SK-N-MC (cell line): ENCODE measurements at regions not wholly inside any gene's neighbourhood (a gene's known extent, or its start where the extent isn't known, plus 50 kb on each side); places are given as distances from the start of the nearest gene placed in this dataset.
"Not testable (repeated sequence)": the region's sequence is repeated elsewhere in the genome, so short reads cannot be mapped to it uniquely, and the experiment has no call there.

ENCODE experiments used
- DNase-seq: peaks from one replicate; pipeline ENCODE4 v3.0.0-alpha.2; 2011; ENCODE audit warnings: low read depth, low spot score
- H3K27ac ChIP-seq: fragments of 200-600 bp; sonication (generic); 2 replicates; pipeline ENCODE4 v1.5.1; 2016; ENCODE audit warnings: mixed run types
- H3K36me3 ChIP-seq: fragments of 200-600 bp; sonication (generic); 2 replicates; pipeline ENCODE4 v1.6.1; 2017; ENCODE audit warnings: antibody characterized with exemption, low read length, mixed read lengths; ENCODE audit not compliant: insufficient read depth
- H3K4me3 ChIP-seq: fragments of 200-600 bp; sonication (generic); 2 replicates; pipeline ENCODE4 v1.5.1; 2016
- H3K9ac ChIP-seq: fragments of 200-600 bp; sonication (generic); 2 replicates; pipeline ENCODE4 v1.8.0; 2017; ENCODE audit warnings: mixed run types, mixed read lengths; ENCODE audit not compliant: insufficient read length
- H3K9me3 ChIP-seq: fragments of 200-600 bp; sonication (generic); 2 replicates; pipeline ENCODE4 v1.6.1; 2017; ENCODE audit warnings: low read depth, mild to moderate bottlenecking, antibody characterized with exemption, low read length, moderate library complexity, mixed read lengths
- EZH2 ChIP-seq: fragments of 200-600 bp; sonication (generic); IDR thresholded peaks from one replicate; pipeline ENCODE4 v1.6.1; 2017; ENCODE audit warnings: antibody characterized with exemption
- FOXP2 ChIP-seq: optimal IDR thresholded peaks from 2 replicates; pipeline ENCODE3; 2011; ENCODE audit warnings: mild to moderate bottlenecking, moderate library complexity; ENCODE audit not compliant: insufficient read depth; ENCODE audit errors: extremely low read length, control extremely low read depth
- POLR2AphosphoS5 ChIP-seq: IDR thresholded peaks from 2 replicates; pipeline ENCODE4 v1.6.1; 2012; ENCODE audit warnings: mild to moderate bottlenecking, low read depth, low read length, borderline replicate concordance

- Histone ChIP-seq H3K4me3 (no peak overlapping the region), H3K9ac (no peak overlapping the region), H3K9me3 (no peaks in the 10 kb centered on the region), H3K36me3 (no peaks in the 10 kb centered on the region), H3K27ac (no peak overlapping the region)
- TF ChIP-seq POLR2AphosphoS5 = no peak
- no peak for DNase-seq
Observed at GRCh38 chr14:98932431-98933325, 339.3 kb downstream of the BCL11B start.

GRCh38 chr14:98934569-98934968, 337.4 kb downstream of the BCL11B start:
- not testable (repeated sequence) for H3K27ac ChIP-seq, H3K4me3 ChIP-seq, DNase-seq, H3K9ac ChIP-seq, H3K36me3 ChIP-seq, H3K9me3 ChIP-seq

- Histone ChIP-seq H3K27ac (no peak overlapping the region), H3K9ac (no peak overlapping the region), H3K9me3 (no peaks in the 10 kb centered on the region), H3K36me3 (no peaks in the 10 kb centered on the region), H3K4me3 (no peak overlapping the region)
- DNase-seq = no peak
- TF ChIP-seq POLR2AphosphoS5 (no peak), EZH2 (no peak), FOXP2 (no peak)
Observed at GRCh38 chr14:98935921-98936320, 336.1 kb downstream of the BCL11B start.

- no peak overlapping the region for H3K4me3 ChIP-seq
- TF ChIP-seq EZH2 (no peak), POLR2AphosphoS5 (no peak), FOXP2 (no peak)
- no peak overlapping the region for H3K9ac ChIP-seq
- no peak overlapping the region for H3K27ac ChIP-seq
- no peaks in the 10 kb centered on the region for H3K9me3 ChIP-seq
- DNase-seq = no peak
- H3K36me3 ChIP-seq = no peaks in the 10 kb centered on the region
Observed at GRCh38 chr14:98937021-98937420, 335.0 kb downstream of the BCL11B start.

- Histone ChIP-seq H3K36me3 (no peaks in the 10 kb centered on the region), H3K27ac (no peak overlapping the region), H3K9me3 (no peaks in the 10 kb centered on the region), H3K4me3 (no peak overlapping the region), H3K9ac (no peak overlapping the region)
- TF ChIP-seq FOXP2 (no peak), EZH2 (no peak), POLR2AphosphoS5 (no peak)
- no peak for DNase-seq
Observed at GRCh38 chr14:98937712-98938505, 334.1 kb downstream of the BCL11B start.

- no peaks in the 10 kb centered on the region for H3K36me3 ChIP-seq
- TF ChIP-seq FOXP2 = no peak
- no peak for TF ChIP-seq POLR2AphosphoS5
- TF ChIP-seq EZH2 = no peak
- no peaks in the 10 kb centered on the region for H3K9me3 ChIP-seq
- no peak for DNase-seq
- H3K9ac ChIP-seq = no peak overlapping the region
- H3K4me3 ChIP-seq = no peak overlapping the region
- H3K27ac ChIP-seq = no peak overlapping the region
Observed at GRCh38 chr14:98940693-98941437, 331.1 kb downstream of the BCL11B start.

- DNase-seq = no peak
- Histone ChIP-seq H3K9me3 (no peaks in the 10 kb centered on the region), H3K4me3 (no peak overlapping the region), H3K9ac (no peak overlapping the region), H3K36me3 (no peaks in the 10 kb centered on the region), H3K27ac (no peak overlapping the region)
- TF ChIP-seq POLR2AphosphoS5 = no peak
- no peak for TF ChIP-seq EZH2
- no peak for TF ChIP-seq FOXP2
Observed at GRCh38 chr14:98941481-98941880, 330.5 kb downstream of the BCL11B start.

GRCh38 chr14:98943907-98944306, 328.1 kb downstream of the BCL11B start:
- Histone ChIP-seq H3K4me3 (no peak overlapping the region), H3K9ac (no peak overlapping the region), H3K9me3 (no peaks in the 10 kb centered on the region), H3K36me3 (no peaks in the 10 kb centered on the region), H3K27ac (no peak overlapping the region)
- no peak for DNase-seq
- TF ChIP-seq EZH2 = no peak
- TF ChIP-seq FOXP2 = no peak
- no peak for TF ChIP-seq POLR2AphosphoS5
